KMS-11 (cell line): ENCODE measurements at regions not wholly inside any gene's neighbourhood (a gene's known extent, or its start where the extent isn't known, plus 50 kb on each side); places are given as distances from the start of the nearest gene placed in this dataset.
A peak's percentile ranks its signal among the peaks of the same experiment; 100 is the strongest.

ENCODE experiments used
- H2AFZ ChIP-seq: fragments of 200-600 bp; sonication (generic); 2 replicates; pipeline ENCODE4 v1.6.1; 2016; ENCODE audit warnings: antibody characterized with exemption, mixed run types, low read depth
- H3K27ac ChIP-seq: fragments of 200-600 bp; sonication (generic); 2 replicates; pipeline ENCODE4 v1.6.1; 2016; ENCODE audit warnings: mild to moderate bottlenecking, mixed run types
- H3K27me3 ChIP-seq: fragments of 200-600 bp; sonication (generic); 2 replicates; pipeline ENCODE4 v1.6.1; 2017; ENCODE audit warnings: mild to moderate bottlenecking, low read depth, mixed run types, moderate library complexity; ENCODE audit not compliant: insufficient read depth
- H3K36me3 ChIP-seq: fragments of 200-600 bp; sonication (generic); 2 replicates; pipeline ENCODE4 v1.6.1; 2017; ENCODE audit warnings: mild to moderate bottlenecking, mixed run types; ENCODE audit not compliant: insufficient read depth
- H3K4me1 ChIP-seq: fragments of 200-600 bp; sonication (generic); 2 replicates; pipeline ENCODE4 v1.6.1; 2016; ENCODE audit warnings: mild to moderate bottlenecking, low read depth, mixed run types; ENCODE audit not compliant: poor library complexity, severe bottlenecking
- H3K4me2 ChIP-seq: fragments of 200-600 bp; sonication (generic); 2 replicates; pipeline ENCODE4 v1.7.0; 2016; ENCODE audit warnings: mild to moderate bottlenecking, mixed run types
- H3K4me3 ChIP-seq: fragments of 200-600 bp; sonication (generic); IDR thresholded peaks from 2 replicates; pipeline ENCODE4 v1.6.1; 2017; ENCODE audit warnings: low read depth, low read length, mixed read lengths; ENCODE audit not compliant: insufficient read depth
- H3K79me2 ChIP-seq: fragments of 200-600 bp; sonication (generic); 2 replicates; pipeline ENCODE4 v1.6.1; 2016; ENCODE audit warnings: low read depth, mixed run types; ENCODE audit not compliant: insufficient read depth
- H3K9ac ChIP-seq: fragments of 200-600 bp; sonication (generic); 2 replicates; pipeline ENCODE4 v1.6.1; 2016; ENCODE audit warnings: mild to moderate bottlenecking, mixed run types
- H4K20me1 ChIP-seq: fragments of 200-600 bp; sonication (generic); 2 replicates; pipeline ENCODE4 v1.6.1; 2016; ENCODE audit warnings: mild to moderate bottlenecking, mixed run types; ENCODE audit not compliant: insufficient read depth
- CTCF ChIP-seq: fragments of 200-600 bp; sonication (generic); conservative IDR thresholded peaks from 2 replicates; pipeline ENCODE4 v1.6.1; 2017; ENCODE audit warnings: low read depth, mild to moderate bottlenecking, antibody characterized with exemption, low read length, moderate library complexity, mixed read lengths

- H3K4me3 ChIP-seq, result no peak overlapping the region
- H3K9ac ChIP-seq, result no peak overlapping the region
- no peak overlapping the region for H3K27ac ChIP-seq
- no peaks in the 10 kb centered on the region for H4K20me1 ChIP-seq
- H3K4me2 ChIP-seq, result no peak overlapping the region
- TF ChIP-seq CTCF, result no peak
- H3K4me1 ChIP-seq, result peaks cover 20% of the 10 kb centered on the region
- no peaks in the 10 kb centered on the region for H3K79me2 ChIP-seq
- no peak overlapping the region for H2AFZ ChIP-seq
- no peaks in the 10 kb centered on the region for H3K36me3 ChIP-seq
- no peaks in the 10 kb centered on the region for H3K27me3 ChIP-seq
Observed at GRCh38 chr4:128566693-128567092, 242.8 kb upstream of the JADE1 start.

DNA sequence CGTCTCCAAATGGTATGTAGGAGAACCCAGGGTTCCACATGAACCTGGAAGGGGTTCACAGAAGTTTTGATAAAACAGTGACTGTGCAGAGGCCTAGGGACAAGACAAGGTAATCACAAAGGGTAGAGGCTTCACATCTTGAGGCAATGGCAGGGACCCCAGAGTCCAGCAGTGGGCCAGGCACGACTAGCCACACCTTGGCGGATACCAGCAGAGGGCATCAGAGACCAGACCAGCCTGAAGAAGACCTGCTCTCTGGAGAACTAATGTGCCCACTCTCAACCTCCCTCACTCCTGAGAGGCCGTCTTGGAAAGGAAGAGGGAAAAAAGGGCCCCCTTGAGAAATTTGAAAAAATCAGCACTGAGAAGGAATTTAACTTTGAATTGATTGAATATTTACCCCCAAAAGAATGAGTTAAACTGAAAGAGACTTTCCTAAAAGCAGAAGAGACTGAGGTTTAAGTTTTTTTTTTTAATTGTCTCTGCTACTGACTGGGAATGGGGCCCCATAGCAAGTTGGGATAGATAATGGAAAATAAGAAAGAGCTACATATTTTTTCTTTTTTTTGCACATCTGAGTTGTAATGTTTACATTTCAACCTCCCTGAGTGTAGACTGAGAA, 243.8 kb upstream of the JADE1 start:
- Histone ChIP-seq H3K79me2 (no peaks in the 10 kb centered on the region), H3K4me1 (peaks cover 10% of the 10 kb centered on the region), H3K9ac (no peak overlapping the region), H2AFZ (peak overlapping the region; percentile 11; the same call in 1 of the 2 replicates), H4K20me1 (no peaks in the 10 kb centered on the region), H3K36me3 (no peaks in the 10 kb centered on the region), H3K27me3 (no peaks in the 10 kb centered on the region), H3K27ac (no peak overlapping the region), H3K4me3 (no peak overlapping the region), H3K4me2 (no peak overlapping the region)
- TF ChIP-seq CTCF, result peak; percentile 86

GRCh38 chr4:128565054-128565453, 244.4 kb upstream of the JADE1 start:
- no peak for TF ChIP-seq CTCF
- Histone ChIP-seq H3K9ac (no peak overlapping the region), H3K36me3 (no peaks in the 10 kb centered on the region), H4K20me1 (no peaks in the 10 kb centered on the region), H3K27me3 (no peaks in the 10 kb centered on the region), H3K27ac (no peak overlapping the region), H3K79me2 (no peaks in the 10 kb centered on the region), H3K4me3 (no peak overlapping the region), H2AFZ (no peak overlapping the region), H3K4me1 (peaks cover 10% of the 10 kb centered on the region), H3K4me2 (no peak overlapping the region)

DNA sequence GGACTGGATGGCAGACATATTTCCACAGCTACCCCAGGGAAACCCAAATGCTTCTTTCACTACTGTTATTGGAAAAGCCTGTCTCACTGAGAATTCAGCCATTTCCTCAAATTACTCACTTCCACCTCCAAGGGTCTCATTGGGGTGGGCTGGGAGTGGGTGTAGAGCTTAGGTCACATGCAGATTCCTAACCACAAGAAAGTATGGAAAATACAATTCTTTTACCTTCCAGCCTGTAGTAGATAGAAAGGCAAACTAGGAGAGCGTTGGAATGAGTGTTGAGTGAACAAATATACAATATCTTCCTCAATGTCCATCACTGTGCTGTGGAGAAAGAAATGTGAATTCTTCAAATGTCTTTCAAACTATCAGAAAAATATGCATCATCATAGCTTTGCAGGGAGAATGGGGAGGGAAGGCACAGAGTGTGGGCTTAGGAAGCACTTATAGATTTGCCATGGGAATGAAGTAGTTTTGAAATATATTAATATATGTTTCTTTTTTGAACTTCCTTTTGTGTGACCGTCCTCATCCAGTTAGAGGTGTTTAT, 245.3 kb upstream of the JADE1 start:
- Histone ChIP-seq H4K20me1 (no peaks in the 10 kb centered on the region), H3K4me2 (no peak overlapping the region), H3K27ac (no peak overlapping the region), H3K79me2 (no peaks in the 10 kb centered on the region), H3K36me3 (no peaks in the 10 kb centered on the region), H3K4me3 (no peak overlapping the region), H3K27me3 (no peaks in the 10 kb centered on the region), H3K4me1 (peaks cover 10% of the 10 kb centered on the region), H2AFZ (no peak overlapping the region), H3K9ac (no peak overlapping the region)
- TF ChIP-seq CTCF, result no peak
